ENCODE measurements at regions not wholly inside any gene's neighbourhood (a gene's known extent, or its start where the extent isn't known, plus 50 kb on each side); places are given as distances from the start of the nearest gene placed in this dataset.

DNA sequence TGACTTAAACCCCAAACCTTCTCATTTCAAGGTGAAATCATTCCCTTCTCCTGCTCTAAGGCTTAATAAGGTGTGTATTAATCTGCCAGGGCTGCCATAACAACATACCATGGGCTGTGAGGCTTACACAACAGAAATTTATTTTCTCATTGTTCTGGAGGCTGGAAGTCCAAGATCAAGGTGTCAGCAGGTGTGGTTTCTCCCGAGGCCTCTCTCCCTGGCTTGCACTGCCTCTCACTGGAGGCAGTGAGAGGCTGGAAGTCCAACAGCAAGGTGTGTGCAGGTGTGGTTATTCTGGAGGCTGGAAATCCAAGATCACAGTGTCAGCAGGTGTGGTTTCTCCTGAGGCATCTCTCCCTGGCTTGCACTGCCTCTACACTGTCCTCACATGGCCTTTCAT is 280.3 kb upstream of the TUT7 start (continued):
- TF ChIP-seq, protein P1, sequence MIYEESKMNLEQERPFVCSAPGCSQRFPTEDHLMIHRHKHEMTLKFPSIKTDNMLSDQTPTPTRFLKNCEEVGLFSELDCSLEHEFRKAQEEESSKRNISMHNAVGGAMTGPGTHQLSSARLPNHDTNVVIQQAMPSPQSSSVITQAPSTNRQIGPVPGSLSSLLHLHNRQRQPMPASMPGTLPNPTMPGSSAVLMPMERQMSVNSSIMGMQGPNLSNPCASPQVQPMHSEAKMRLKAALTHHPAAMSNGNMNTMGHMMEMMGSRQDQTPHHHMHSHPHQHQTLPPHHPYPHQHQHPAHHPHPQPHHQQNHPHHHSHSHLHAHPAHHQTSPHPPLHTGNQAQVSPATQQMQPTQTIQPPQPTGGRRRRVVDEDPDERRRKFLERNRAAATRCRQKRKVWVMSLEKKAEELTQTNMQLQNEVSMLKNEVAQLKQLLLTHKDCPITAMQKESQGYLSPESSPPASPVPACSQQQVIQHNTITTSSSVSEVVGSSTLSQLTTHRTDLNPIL (CRISPR knock-in tag; IDR thresholded peaks at IDR 0.05; ENCODE audit: low read depth): no peak
- TF ChIP-seq SNAI2 (CRISPR knock-in tag; IDR thresholded peaks at IDR 0.05) (no peak), ZNF8 (CRISPR knock-in tag; IDR thresholded peaks at IDR 0.05) (no peak)

DNA sequence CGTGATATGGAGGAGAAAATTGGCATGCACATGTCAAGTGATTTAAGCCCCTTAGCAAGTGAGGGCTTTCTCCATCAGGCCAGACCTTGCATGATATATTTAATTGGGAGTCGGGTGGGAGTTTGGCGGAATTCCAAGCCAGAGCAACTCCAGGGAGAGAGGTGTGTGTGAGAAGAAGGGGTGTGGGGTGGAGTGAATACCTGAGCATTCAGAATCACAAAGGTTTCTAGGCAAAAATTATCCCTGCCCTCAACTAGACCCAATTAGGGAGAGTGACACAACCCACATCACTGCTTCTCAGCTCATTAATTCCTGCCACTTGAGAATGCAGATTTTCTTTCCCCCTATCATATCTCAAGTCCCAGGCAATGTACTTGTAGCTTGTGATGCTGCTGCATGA is 279.7 kb upstream of the TUT7 start:
- ATAC-seq: no peak
- TF ChIP-seq ZNF8 (CRISPR knock-in tag; IDR thresholded peaks at IDR 0.05): no peak
- TF ChIP-seq TCF4 (CRISPR knock-in tag; IDR thresholded peaks at IDR 0.05; ENCODE audit: borderline replicate concordance): no peak
- no peak for TF ChIP-seq ARNTL (CRISPR knock-in tag; IDR thresholded peaks at IDR 0.05; ENCODE audit: borderline replicate concordance, low read depth)
- no peak for TF ChIP-seq SNAI2 (CRISPR knock-in tag; IDR thresholded peaks at IDR 0.05)
- TF ChIP-seq, protein P1 (CRISPR knock-in tag; IDR thresholded peaks at IDR 0.05; ENCODE audit: low read depth): no peak
- no peak for TF ChIP-seq ZNF70 (CRISPR knock-in tag; IDR thresholded peaks at IDR 0.05)
- TF ChIP-seq BACH2 (CRISPR knock-in tag; IDR thresholded peaks at IDR 0.05; ENCODE audit: borderline replicate concordance): no peak
- TF ChIP-seq, protein P2, sequence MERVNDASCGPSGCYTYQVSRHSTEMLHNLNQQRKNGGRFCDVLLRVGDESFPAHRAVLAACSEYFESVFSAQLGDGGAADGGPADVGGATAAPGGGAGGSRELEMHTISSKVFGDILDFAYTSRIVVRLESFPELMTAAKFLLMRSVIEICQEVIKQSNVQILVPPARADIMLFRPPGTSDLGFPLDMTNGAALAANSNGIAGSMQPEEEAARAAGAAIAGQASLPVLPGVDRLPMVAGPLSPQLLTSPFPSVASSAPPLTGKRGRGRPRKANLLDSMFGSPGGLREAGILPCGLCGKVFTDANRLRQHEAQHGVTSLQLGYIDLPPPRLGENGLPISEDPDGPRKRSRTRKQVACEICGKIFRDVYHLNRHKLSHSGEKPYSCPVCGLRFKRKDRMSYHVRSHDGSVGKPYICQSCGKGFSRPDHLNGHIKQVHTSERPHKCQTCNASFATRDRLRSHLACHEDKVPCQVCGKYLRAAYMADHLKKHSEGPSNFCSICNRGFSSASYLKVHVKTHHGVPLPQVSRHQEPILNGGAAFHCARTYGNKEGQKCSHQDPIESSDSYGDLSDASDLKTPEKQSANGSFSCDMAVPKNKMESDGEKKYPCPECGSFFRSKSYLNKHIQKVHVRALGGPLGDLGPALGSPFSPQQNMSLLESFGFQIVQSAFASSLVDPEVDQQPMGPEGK (CRISPR knock-in tag; IDR thresholded peaks at IDR 0.05; ENCODE audit: borderline replicate concordance): no peak
- TF ChIP-seq GLIS3 (CRISPR knock-in tag; IDR thresholded peaks at IDR 0.05): no peak
- no peak for TF ChIP-seq ZC3H10 (CRISPR knock-in tag; IDR thresholded peaks at IDR 0.05)
- no peak for TF ChIP-seq ISL1 (CRISPR knock-in tag; IDR thresholded peaks at IDR 0.05)
- no peak for TF ChIP-seq ZNF565 (CRISPR knock-in tag; conservative IDR thresholded peaks at IDR 0.05; ENCODE audit: low read depth)
- TF ChIP-seq CSDC2 (CRISPR knock-in tag; IDR thresholded peaks at IDR 0.05): no peak
- no peak for TF ChIP-seq TOX (CRISPR knock-in tag; IDR thresholded peaks at IDR 0.05; ENCODE audit: borderline replicate concordance)
- no peak for TF ChIP-seq PPARA (CRISPR knock-in tag; IDR thresholded peaks at IDR 0.05; ENCODE audit: borderline replicate concordance)

DNA sequence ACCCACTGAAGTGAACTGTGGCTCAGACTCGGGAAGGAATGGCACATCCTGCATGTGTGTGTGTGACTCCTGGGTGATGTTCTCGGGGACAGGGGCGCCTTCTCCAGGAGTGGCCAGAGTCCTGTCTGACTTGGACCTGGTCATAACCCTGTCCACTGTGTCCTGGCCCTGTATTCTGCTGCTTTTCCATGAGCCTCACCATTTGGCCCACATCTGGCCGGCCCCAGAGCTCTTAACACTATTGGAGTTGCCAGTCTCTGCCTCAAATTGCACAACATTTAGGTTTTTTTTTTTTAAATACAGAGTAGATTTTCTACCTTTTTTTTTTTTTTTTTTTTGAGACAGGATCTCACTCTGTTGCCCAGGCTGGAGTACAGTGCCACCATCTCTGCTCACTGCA is 278.3 kb upstream of the TUT7 start:
- TF ChIP-seq, protein P1 (CRISPR knock-in tag; IDR thresholded peaks at IDR 0.05; ENCODE audit: low read depth): no peak
- no peak for TF ChIP-seq RARB (CRISPR knock-in tag; IDR thresholded peaks at IDR 0.05)
- no peak for ATAC-seq

DNA sequence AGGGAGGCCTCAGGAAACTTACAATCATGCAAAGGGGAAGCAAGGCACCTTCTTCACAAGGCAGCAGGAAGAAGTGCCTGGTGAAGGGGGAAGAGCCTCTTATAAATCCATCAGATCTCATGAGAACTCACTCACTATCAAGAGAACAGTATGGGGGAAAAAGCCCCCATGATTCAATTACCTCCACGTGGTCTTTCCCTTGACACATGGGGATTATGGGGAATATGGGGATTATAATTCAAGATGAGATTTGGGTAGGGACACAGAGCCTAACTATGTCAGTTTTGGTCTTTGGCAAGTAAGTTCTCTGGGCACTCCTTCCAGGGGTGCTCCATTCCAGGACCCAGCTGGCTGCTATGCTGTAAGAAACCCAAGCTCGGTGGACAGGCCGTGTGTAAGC is 275.3 kb upstream of the TUT7 start:
- TF ChIP-seq TOX (CRISPR knock-in tag; IDR thresholded peaks at IDR 0.05; ENCODE audit: borderline replicate concordance) (no peak), ISL1 (CRISPR knock-in tag; IDR thresholded peaks at IDR 0.05) (no peak), SNAI2 (CRISPR knock-in tag; IDR thresholded peaks at IDR 0.05) (no peak), ZFP30 (CRISPR knock-in tag; IDR thresholded peaks at IDR 0.05) (no peak), RARB (CRISPR knock-in tag; IDR thresholded peaks at IDR 0.05) (no peak), TCF4 (CRISPR knock-in tag; IDR thresholded peaks at IDR 0.05; ENCODE audit: borderline replicate concordance) (no peak)
- TF ChIP-seq, protein P3, sequence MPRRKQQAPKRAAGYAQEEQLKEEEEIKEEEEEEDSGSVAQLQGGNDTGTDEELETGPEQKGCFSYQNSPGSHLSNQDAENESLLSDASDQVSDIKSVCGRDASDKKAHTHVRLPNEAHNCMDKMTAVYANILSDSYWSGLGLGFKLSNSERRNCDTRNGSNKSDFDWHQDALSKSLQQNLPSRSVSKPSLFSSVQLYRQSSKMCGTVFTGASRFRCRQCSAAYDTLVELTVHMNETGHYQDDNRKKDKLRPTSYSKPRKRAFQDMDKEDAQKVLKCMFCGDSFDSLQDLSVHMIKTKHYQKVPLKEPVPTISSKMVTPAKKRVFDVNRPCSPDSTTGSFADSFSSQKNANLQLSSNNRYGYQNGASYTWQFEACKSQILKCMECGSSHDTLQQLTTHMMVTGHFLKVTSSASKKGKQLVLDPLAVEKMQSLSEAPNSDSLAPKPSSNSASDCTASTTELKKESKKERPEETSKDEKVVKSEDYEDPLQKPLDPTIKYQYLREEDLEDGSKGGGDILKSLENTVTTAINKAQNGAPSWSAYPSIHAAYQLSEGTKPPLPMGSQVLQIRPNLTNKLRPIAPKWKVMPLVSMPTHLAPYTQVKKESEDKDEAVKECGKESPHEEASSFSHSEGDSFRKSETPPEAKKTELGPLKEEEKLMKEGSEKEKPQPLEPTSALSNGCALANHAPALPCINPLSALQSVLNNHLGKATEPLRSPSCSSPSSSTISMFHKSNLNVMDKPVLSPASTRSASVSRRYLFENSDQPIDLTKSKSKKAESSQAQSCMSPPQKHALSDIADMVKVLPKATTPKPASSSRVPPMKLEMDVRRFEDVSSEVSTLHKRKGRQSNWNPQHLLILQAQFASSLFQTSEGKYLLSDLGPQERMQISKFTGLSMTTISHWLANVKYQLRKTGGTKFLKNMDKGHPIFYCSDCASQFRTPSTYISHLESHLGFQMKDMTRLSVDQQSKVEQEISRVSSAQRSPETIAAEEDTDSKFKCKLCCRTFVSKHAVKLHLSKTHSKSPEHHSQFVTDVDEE (CRISPR knock-in tag; IDR thresholded peaks at IDR 0.05): no peak
- TF ChIP-seq, protein P4, sequence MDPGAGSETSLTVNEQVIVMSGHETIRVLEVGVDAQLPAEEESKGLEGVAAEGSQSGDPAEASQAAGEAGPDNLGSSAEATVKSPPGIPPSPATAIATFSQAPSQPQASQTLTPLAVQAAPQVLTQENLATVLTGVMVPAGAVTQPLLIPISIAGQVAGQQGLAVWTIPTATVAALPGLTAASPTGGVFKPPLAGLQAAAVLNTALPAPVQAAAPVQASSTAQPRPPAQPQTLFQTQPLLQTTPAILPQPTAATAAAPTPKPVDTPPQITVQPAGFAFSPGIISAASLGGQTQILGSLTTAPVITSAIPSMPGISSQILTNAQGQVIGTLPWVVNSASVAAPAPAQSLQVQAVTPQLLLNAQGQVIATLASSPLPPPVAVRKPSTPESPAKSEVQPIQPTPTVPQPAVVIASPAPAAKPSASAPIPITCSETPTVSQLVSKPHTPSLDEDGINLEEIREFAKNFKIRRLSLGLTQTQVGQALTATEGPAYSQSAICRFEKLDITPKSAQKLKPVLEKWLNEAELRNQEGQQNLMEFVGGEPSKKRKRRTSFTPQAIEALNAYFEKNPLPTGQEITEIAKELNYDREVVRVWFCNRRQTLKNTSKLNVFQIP (CRISPR knock-in tag; IDR thresholded peaks at IDR 0.05; ENCODE audit: borderline replicate concordance, low read depth): no peak
- TF ChIP-seq, protein P5, sequence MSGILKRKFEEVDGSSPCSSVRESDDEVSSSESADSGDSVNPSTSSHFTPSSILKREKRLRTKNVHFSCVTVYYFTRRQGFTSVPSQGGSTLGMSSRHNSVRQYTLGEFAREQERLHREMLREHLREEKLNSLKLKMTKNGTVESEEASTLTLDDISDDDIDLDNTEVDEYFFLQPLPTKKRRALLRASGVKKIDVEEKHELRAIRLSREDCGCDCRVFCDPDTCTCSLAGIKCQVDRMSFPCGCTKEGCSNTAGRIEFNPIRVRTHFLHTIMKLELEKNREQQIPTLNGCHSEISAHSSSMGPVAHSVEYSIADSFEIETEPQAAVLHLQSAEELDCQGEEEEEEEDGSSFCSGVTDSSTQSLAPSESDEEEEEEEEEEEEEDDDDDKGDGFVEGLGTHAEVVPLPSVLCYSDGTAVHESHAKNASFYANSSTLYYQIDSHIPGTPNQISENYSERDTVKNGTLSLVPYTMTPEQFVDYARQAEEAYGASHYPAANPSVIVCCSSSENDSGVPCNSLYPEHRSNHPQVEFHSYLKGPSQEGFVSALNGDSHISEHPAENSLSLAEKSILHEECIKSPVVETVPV (CRISPR knock-in tag; IDR thresholded peaks at IDR 0.05): no peak
- TF ChIP-seq, protein P2 (CRISPR knock-in tag; IDR thresholded peaks at IDR 0.05; ENCODE audit: borderline replicate concordance): no peak
- TF ChIP-seq, protein P1 (CRISPR knock-in tag; IDR thresholded peaks at IDR 0.05; ENCODE audit: low read depth): no peak
- ATAC-seq: no peak
